Body of pancreas (tissue), 4 donors: ENCODE measurements at regions not wholly inside any gene's neighbourhood (a gene's known extent, or its start where the extent isn't known, plus 50 kb on each side); places are given as distances from the start of the nearest gene placed in this dataset.

Source experiments
- ATAC-seq: fragments of 150-250 bp; one replicate; pipeline ENCODE4 v1.9.1; 2016
- DNase-seq, 4 donors: peaks; one replicate each; pipeline ENCODE4 v3.0.0-alpha.2; 2019
- H3K27ac ChIP-seq, 4 donors: fragments of 200-600 bp; sonication (generic); 1 replicate in 3 of 4; 2 replicates in 1 of 4; pipeline versions ENCODE4 v1.5.1 to v1.6.1; 2016 to 2019; ENCODE audit warnings: mild to moderate bottlenecking in 1 of 4, mixed read lengths in 1 of 4, moderate library complexity in 1 of 4
- H3K27me3 ChIP-seq, 2 donors: fragments of 200-600 bp; sonication (generic); one replicate each; pipeline ENCODE4 v1.6.0; 2016; ENCODE audit warnings: mild to moderate bottlenecking in 1 of 2
- H3K36me3 ChIP-seq, 2 donors: fragments of 200-600 bp; sonication (generic); replicated peaks in 1 of 2; 2 replicates each; pipeline ENCODE4 v1.5.1; 2016; ENCODE audit warnings: low read depth in 2 of 2; ENCODE audit not compliant: insufficient read depth in 1 of 2
- H3K4me1 ChIP-seq: fragments of 200-600 bp; sonication (generic); one replicate; pipeline ENCODE4 v1.6.0; 2016
- H3K4me3 ChIP-seq, 2 donors: fragments of 200-600 bp; sonication (generic); 1 replicate in 1 of 2; 2 replicates in 1 of 2; pipeline ENCODE4 v1.5.1; 2016 to 2019
- H3K9me3 ChIP-seq, 3 donors: fragments of 200-600 bp; sonication (generic); 1 replicate in 2 of 3; 2 replicates in 1 of 3; pipeline ENCODE4 v1.5.1; 2016
- CTCF ChIP-seq, 7 experiments: fragments of 450-650 bp in 4 of 7; fragments of 200-600 bp in 3 of 7; sonication (generic) in 3 of 7; IDR thresholded peaks; one replicate each; pipeline ENCODE4 v1.5.1; 2016 to 2019; ENCODE audit warnings: antibody characterized with exemption in 7 of 7
- POLR2A ChIP-seq, 3 donors: fragments of 450-650 bp; IDR thresholded peaks; one replicate each; pipeline ENCODE4 v1.6.1; 2016; ENCODE audit warnings: antibody characterized with exemption in 3 of 3, mild to moderate bottlenecking in 2 of 3
- WGBS, 2 donors: methylation state at CpG; one replicate each; pipeline ENCODE4 v1.1.5; 2017; 5-methylcytosine and 5-hydroxymethylcytosine counted together
- intact Hi-C: fragments of 100-400 bp; cut with DNase I; formaldehyde crosslinking; loops from one replicate; pipeline ENCODE4 v1.15.1; 2023

GRCh38 chr1:38783640-38784229 is 75.8 kb downstream of the RRAGC start:
- DNase-seq (no peak), ATAC-seq (no peak)
- no peak for TF ChIP-seq CTCF (IDR thresholded peaks at IDR 0.05)
- no peak for TF ChIP-seq POLR2A (IDR thresholded peaks at IDR 0.05)
- Histone ChIP-seq H3K4me3 (no peak overlapping the region), H3K36me3 (no peaks in the 10 kb centered on the region), H3K4me1 (peaks cover 8% of the 10 kb centered on the region), H3K27ac (no peak overlapping the region), H3K9me3 (no peaks in the 10 kb centered on the region), H3K27me3 (peaks cover 0 to 13% of the 10 kb centered on the region in 2 donors)
- 4 to 7% methylated on average over 19 to 34 of the region's 34 CpGs for WGBS, 2 donors
- intact Hi-C loops, result no loop called here

GRCh38 chr1:38781872-38782617 is 77.5 kb downstream of the RRAGC start:
- TF ChIP-seq POLR2A (IDR thresholded peaks at IDR 0.05), result no peak
- no peak for TF ChIP-seq CTCF (IDR thresholded peaks at IDR 0.05)
- no peak overlapping the region for H3K4me3 ChIP-seq
- peaks cover 8% of the 10 kb centered on the region for H3K4me1 ChIP-seq
- H3K27me3 ChIP-seq, result peaks cover 0 to 13% of the 10 kb centered on the region in 2 donors
- WGBS, 2 donors, result 34 to 39% methylated on average over 4 of the region's 4 CpGs
- intact Hi-C loops, result no loop called here
- no peaks in the 10 kb centered on the region for H3K36me3 ChIP-seq
- DNase-seq (no peak), ATAC-seq (no peak)
- no peaks in the 10 kb centered on the region for H3K9me3 ChIP-seq
- H3K27ac ChIP-seq, result no peak overlapping the region

- H3K36me3 ChIP-seq, result no peaks in the 10 kb centered on the region
- TF ChIP-seq CTCF (IDR thresholded peaks at IDR 0.05), result no peak
- no peak for TF ChIP-seq POLR2A (IDR thresholded peaks at IDR 0.05)
- DNase-seq (no peak), ATAC-seq (no peak)
- no peak overlapping the region for H3K27ac ChIP-seq
- intact Hi-C loops, result no loop called here
- H3K9me3 ChIP-seq, result no peaks in the 10 kb centered on the region
- no peak overlapping the region for H3K4me3 ChIP-seq
- 26 to 40% methylated on average over 4 of the region's 4 CpGs for WGBS, 2 donors
- H3K27me3 ChIP-seq, result peaks cover 0 to 13% of the 10 kb centered on the region in 2 donors
- H3K4me1 ChIP-seq, result peaks cover 8% of the 10 kb centered on the region
Observed at GRCh38 chr1:38780133-38780532, 79.4 kb downstream of the RRAGC start.

- no peak for ATAC-seq
- no peak for TF ChIP-seq POLR2A (IDR thresholded peaks at IDR 0.05)
- TF ChIP-seq CTCF (IDR thresholded peaks at IDR 0.05), result no peak
- peaks cover 0 to 9% of the 10 kb centered on the region in 2 donors for H3K27me3 ChIP-seq
Observed at GRCh38 chr1:38779491-38779890, 80.1 kb downstream of the RRAGC start.

More at GRCh38 chr1:38779491-38779890, 80.1 kb downstream of the RRAGC start:
- no peak for DNase-seq
- Histone ChIP-seq H3K36me3 (no peaks in the 10 kb centered on the region), H3K4me1 (peaks cover 8% of the 10 kb centered on the region), H3K9me3 (no peaks in the 10 kb centered on the region), H3K27ac (no peak overlapping the region), H3K4me3 (no peak overlapping the region)
- intact Hi-C loops, result no loop called here
- WGBS, 2 donors, result 35 to 44% methylated on average over 5 of the region's 5 CpGs
